SK-N-SH (cell line): ENCODE measurements at regions not wholly inside any gene's neighbourhood (a gene's known extent, or its start where the extent isn't known, plus 50 kb on each side); places are given as distances from the start of the nearest gene placed in this dataset.

Source experiments
- CTCF ChIA-PET: fragments of 300-600, 350-600 bp; formaldehyde crosslinking; extraction: SDS; loops from one replicate; lab custom pipeline; 2021; lab: Yijun Ruan, JAX
- POLR2A ChIA-PET: fragments of 350-600 bp; sonication (Branson Sonifier 250); formaldehyde crosslinking; extraction: SDS; loops from one replicate; lab custom pipeline; 2020; ENCODE audit warnings: antibody characterized with exemption, inconsistent platforms; lab: Yijun Ruan, JAX
- DNase-seq: peaks from one replicate; pipeline ENCODE4 v3.0.0; 2012
- H2AFZ ChIP-seq: fragments of 200-600 bp; sonication (generic); 2 replicates; pipeline ENCODE4 v1.8.1; 2016; ENCODE audit warnings: antibody characterized with exemption, mild to moderate bottlenecking, low read depth
- H3F3A ChIP-seq: fragments of 200-600 bp; sonication (generic); replicated peaks from 2 replicates; pipeline ENCODE3; 2016; ENCODE audit warnings: antibody characterized with exemption, mild to moderate bottlenecking; ENCODE audit not compliant: insufficient read depth
- H3K27ac ChIP-seq, 2 experiments: fragments of 200-500 bp in 1 of 2; fragments of 200-600 bp in 1 of 2; sonication (Bioruptor generic) in 1 of 2; sonication (generic), shearing (Covaris generic) in 1 of 2; 2 replicates each; pipeline versions ENCODE4 v1.5.1 to v1.6.1; 2014 to 2016; ENCODE audit warnings: low read depth in 2 of 2, inconsistent platforms in 1 of 2, low read length in 1 of 2, mild to moderate bottlenecking in 1 of 2, mixed read lengths in 1 of 2
- H3K27me3 ChIP-seq: fragments of 200-600 bp; sonication (generic), shearing (Covaris generic); 2 replicates; pipeline ENCODE4 v1.6.1; 2016; ENCODE audit warnings: mixed run types; ENCODE audit not compliant: insufficient read depth
- H3K36me3 ChIP-seq, 2 experiments: fragments of 200-500 bp in 1 of 2; fragments of 200-600 bp in 1 of 2; sonication (Bioruptor generic) in 1 of 2; sonication (generic) in 1 of 2; replicated peaks in 1 of 2; 2 replicates each; pipeline versions ENCODE3 to v1.5.1; 2014 to 2016; ENCODE audit warnings: low read length in 1 of 2, mild to moderate bottlenecking in 1 of 2; ENCODE audit not compliant: insufficient read depth in 2 of 2, control insufficient read depth in 1 of 2
- H3K4me1 ChIP-seq, 2 experiments: fragments of 200-500 bp in 1 of 2; fragments of 200-600 bp in 1 of 2; sonication (Bioruptor generic) in 1 of 2; sonication (generic), shearing (Covaris generic) in 1 of 2; 2 replicates each; pipeline versions ENCODE4 v1.5.1 to v1.6.1; 2014 to 2016; ENCODE audit warnings: low read depth in 1 of 2, low read length in 1 of 2, mixed run types in 1 of 2; ENCODE audit not compliant: insufficient read depth in 2 of 2, control insufficient read depth in 1 of 2
- H3K4me2 ChIP-seq: fragments of 200-600 bp; sonication (generic), shearing (Covaris generic); 2 replicates; pipeline ENCODE4 v1.6.1; 2017; ENCODE audit warnings: mixed run types
- H3K4me3 ChIP-seq, 2 experiments: fragments of 200-500 bp in 1 of 2; fragments of 200-600 bp in 1 of 2; sonication (Bioruptor generic) in 1 of 2; sonication (generic), shearing (Covaris generic) in 1 of 2; 2 replicates each; pipeline versions ENCODE4 v1.5.1 to v1.8.1; 2014 to 2016; ENCODE audit warnings: low read depth in 2 of 2, inconsistent platforms in 1 of 2, low read length in 1 of 2, mild to moderate bottlenecking in 1 of 2, mixed read lengths in 1 of 2, moderate library complexity in 1 of 2
- H3K79me2 ChIP-seq: fragments of 200-600 bp; sonication (generic); 2 replicates; pipeline ENCODE4 v1.8.1; 2017; ENCODE audit warnings: mild to moderate bottlenecking; ENCODE audit not compliant: insufficient read depth
- H3K9ac ChIP-seq: fragments of 200-600 bp; sonication (generic); 2 replicates; pipeline ENCODE4 v1.6.1; 2017; ENCODE audit warnings: mixed run types
- H3K9me2 ChIP-seq: fragments of 200-600 bp; sonication (generic); 2 replicates; pipeline ENCODE4 v1.6.1; 2017; ENCODE audit warnings: mixed run types
- H3K9me3 ChIP-seq: fragments of 200-600 bp; sonication (generic); 2 replicates; pipeline ENCODE4 v1.6.1; 2017; ENCODE audit warnings: mixed run types, mild to moderate bottlenecking, moderate library complexity
- H4K20me1 ChIP-seq: fragments of 200-600 bp; sonication (generic); 2 replicates; pipeline ENCODE4 v1.6.1; 2017; ENCODE audit warnings: mild to moderate bottlenecking, mixed run types; ENCODE audit not compliant: insufficient read depth
- CHD2 ChIP-seq: fragments of 150-350 bp; IDR thresholded peaks from 2 replicates; pipeline ENCODE4 v1.6.1; 2018; ENCODE audit warnings: low read length; ENCODE audit not compliant: partially characterized antibody
- CTCF ChIP-seq: fragments of 200-600 bp; sonication (generic); IDR thresholded peaks from 2 replicates; pipeline ENCODE4 v1.6.1; 2017; ENCODE audit warnings: antibody characterized with exemption, mild to moderate bottlenecking, moderate library complexity
- EZH2phosphoT487 ChIP-seq: fragments of 200-600 bp; sonication (generic); IDR thresholded peaks from 2 replicates; pipeline ENCODE4 v1.6.1; 2017; ENCODE audit warnings: low read depth, mixed run types, mild to moderate bottlenecking, antibody characterized with exemption, moderate library complexity, borderline replicate concordance
- FOSL2 ChIP-seq: IDR thresholded peaks from 2 replicates; pipeline ENCODE4 v1.4.0; 2012; ENCODE audit warnings: low read depth, mild to moderate bottlenecking, moderate library complexity, borderline replicate concordance
- FOXJ3 ChIP-seq: sonication (generic); formaldehyde crosslinking; IDR thresholded peaks from 2 replicates; pipeline ENCODE4 v1.5.1; 2020; ENCODE audit warnings: mild to moderate bottlenecking, missing genetic modification reagents
- FOXM1 ChIP-seq: IDR thresholded peaks from 2 replicates; pipeline ENCODE4 v1.4.0; 2012; ENCODE audit warnings: low read depth, mild to moderate bottlenecking
- MAX ChIP-seq: IDR thresholded peaks from 2 replicates; pipeline ENCODE4 v1.4.0; 2012; ENCODE audit warnings: low read depth
- SIN3A ChIP-seq: IDR thresholded peaks from 2 replicates; pipeline ENCODE4 v1.6.1; 2012; ENCODE audit warnings: low read depth, mild to moderate bottlenecking, low read length, moderate library complexity, borderline replicate concordance
- SMC3 ChIP-seq: IDR thresholded peaks from 2 replicates; pipeline ENCODE4 v1.6.1; 2012; ENCODE audit warnings: low read depth, low read length, improper control_type of control experiment
- TEAD4 ChIP-seq: IDR thresholded peaks from 2 replicates; pipeline ENCODE4 v1.4.0; 2012; ENCODE audit warnings: mild to moderate bottlenecking, borderline replicate concordance; ENCODE audit not compliant: insufficient read depth
- USF1 ChIP-seq: IDR thresholded peaks from 2 replicates; pipeline ENCODE4 v1.4.0; 2012; ENCODE audit warnings: low read depth, borderline replicate concordance
- USF2 ChIP-seq: fragments of 150-350 bp; IDR thresholded peaks from 2 replicates; pipeline ENCODE4 v1.6.1; 2017; ENCODE audit warnings: antibody characterized with exemption, low read length, low read depth, borderline replicate concordance
- YY1 ChIP-seq: IDR thresholded peaks from 2 replicates; pipeline ENCODE4 v1.4.0; 2012; ENCODE audit warnings: low read depth, mild to moderate bottlenecking
- ZBTB33 ChIP-seq: IDR thresholded peaks from 2 replicates; pipeline ENCODE4 v1.4.0; 2012; ENCODE audit warnings: low read depth, borderline replicate concordance
- WGBS: methylation state at CpG from one replicate; pipeline ENCODE4 v1.1.6; 2017; ENCODE audit warnings: low lambda C conversion rate; 5-methylcytosine and 5-hydroxymethylcytosine counted together

- TF ChIP-seq FOSL2 = no peak
- TF ChIP-seq YY1 = no peak
- no peak for TF ChIP-seq TEAD4
- TF ChIP-seq CTCF = no peak
- no peak for TF ChIP-seq MAX
These were observed 488.8 kb downstream of the ETNK1 start (continued) for GRCh38 chr12:23113781-23114180.

- Histone ChIP-seq H3K36me3 (no peaks in the 10 kb centered on the region), H3K27ac (no peak overlapping the region), H3K4me3 (no peak overlapping the region), H3K9ac (no peak overlapping the region), H3K4me2 (no peak overlapping the region), H3K4me1 (no peaks in the 10 kb centered on the region), H2AFZ (no peak overlapping the region), H3K9me3 (no peaks in the 10 kb centered on the region), H3K27me3 (no peaks in the 10 kb centered on the region), H3F3A (no peaks in the 10 kb centered on the region), H4K20me1 (no peaks in the 10 kb centered on the region), H3K79me2 (no peaks in the 10 kb centered on the region), H3K9me2 (no peaks in the 10 kb centered on the region)
- ChIA-PET CTCF (no interaction called here), POLR2A (no interaction called here)
- WGBS = 93% methylated on average over 1 of the region's 1 CpG
- TF ChIP-seq SMC3 (no peak), ZBTB33 (no peak), FOXM1 (no peak), EZH2phosphoT487 (no peak)
- no peak for DNase-seq
These were observed 491.0 kb downstream of the ETNK1 start for GRCh38 chr12:23115984-23116383.

GRCh38 chr12:23126794-23127193 lies 501.8 kb downstream of the ETNK1 start:
- no peak overlapping the region for H3K4me2 ChIP-seq
- H2AFZ ChIP-seq = no peak overlapping the region
- no peak overlapping the region for H3K27ac ChIP-seq
- DNase-seq = no peak
- WGBS = 7% methylated on average over 1 of the region's 2 CpGs
- no peaks in the 10 kb centered on the region for H3F3A ChIP-seq
- H3K27me3 ChIP-seq = no peaks in the 10 kb centered on the region
- POLR2A ChIA-PET = no interaction called here
- no peaks in the 10 kb centered on the region for H3K9me2 ChIP-seq
- no peaks in the 10 kb centered on the region for H3K4me1 ChIP-seq
- no peak overlapping the region for H3K9ac ChIP-seq
- H3K36me3 ChIP-seq = no peaks in the 10 kb centered on the region
- no peaks in the 10 kb centered on the region for H4K20me1 ChIP-seq
- CTCF ChIA-PET = interaction anchor here (1.4 kb wide), 1 partner anchor 9 kb away, joined by 3 read pairs; no protein-coding TSS in a partner anchor
- H3K79me2 ChIP-seq = no peaks in the 10 kb centered on the region
- H3K4me3 ChIP-seq = no peak overlapping the region
- no peaks in the 10 kb centered on the region for H3K9me3 ChIP-seq
- TF ChIP-seq CHD2 = no peak
- no peak for TF ChIP-seq FOXJ3 (CRISPR knock-in tag)
- TF ChIP-seq USF2 = no peak
- no peak for TF ChIP-seq USF1
- TF ChIP-seq CTCF = peak; percentile 8; the same call in 1 of the 2 replicates
- no peak for TF ChIP-seq SIN3A
